ENCODE measurements at regions not wholly inside any gene's neighbourhood (a gene's known extent, or its start where the extent isn't known, plus 50 kb on each side); places are given as distances from the start of the nearest gene placed in this dataset.

- Mint-ChIP-seq H3K36me3 (no peaks in the 10 kb centered on the region), H3K27ac (no peak overlapping the region), H3K4me3 (no peak overlapping the region), H3K4me1 (peaks cover 56% of the 10 kb centered on the region), H3K9me3 (peaks cover 3% of the 10 kb centered on the region), H3K27me3 (ENCODE audit: low read depth) (peaks cover 28% of the 10 kb centered on the region)
- TF ChIP-seq CTCF (IDR thresholded peaks at IDR 0.05; ENCODE audit: unreplicated experiment): no peak
- DNase-seq (ENCODE audit: low spot score in 2 of 2, unreplicated experiment in 2 of 2): no peak
Observed at GRCh38 chr3:72308641-72309040, 523.7 kb upstream of the PROK2 start.

- Mint-ChIP-seq H3K4me3 (no peak overlapping the region), H3K4me1 (peaks cover 57% of the 10 kb centered on the region), H3K27ac (peak overlapping the region; percentile 93)
Observed at GRCh38 chr3:72307438-72308115, 522.6 kb upstream of the PROK2 start.

GRCh38 chr3:72306800-72307341 lies 521.9 kb upstream of the PROK2 start:
- no peak for TF ChIP-seq CTCF (IDR thresholded peaks at IDR 0.05; ENCODE audit: unreplicated experiment)
- Mint-ChIP-seq H3K4me3 (no peak overlapping the region), H3K4me1 (peaks cover 57% of the 10 kb centered on the region), H3K27ac (peak overlapping the region; percentile 93), H3K9me3 (no peaks in the 10 kb centered on the region), H3K27me3 (ENCODE audit: low read depth) (peaks cover 30% of the 10 kb centered on the region), H3K36me3 (no peaks in the 10 kb centered on the region)
- DNase-seq (ENCODE audit: low spot score in 2 of 2, unreplicated experiment in 2 of 2): peak; percentile 70 to 82

More at GRCh38 chr3:72307438-72308115, 522.6 kb upstream of the PROK2 start:
- DNase-seq (ENCODE audit: low spot score in 2 of 2, unreplicated experiment in 2 of 2): no peak
- Mint-ChIP-seq H3K27me3 (ENCODE audit: low read depth) (peaks cover 30% of the 10 kb centered on the region), H3K36me3 (no peaks in the 10 kb centered on the region), H3K9me3 (no peaks in the 10 kb centered on the region)
- no peak for TF ChIP-seq CTCF (IDR thresholded peaks at IDR 0.05; ENCODE audit: unreplicated experiment)

- Mint-ChIP-seq H3K4me3 (no peak overlapping the region), H3K36me3 (no peaks in the 10 kb centered on the region), H3K27me3 (ENCODE audit: low read depth) (peaks cover 21% of the 10 kb centered on the region), H3K4me1 (peaks cover 53% of the 10 kb centered on the region), H3K27ac (peak overlapping the region; percentile 39), H3K9me3 (no peaks in the 10 kb centered on the region)
- no peak for DNase-seq (ENCODE audit: low spot score in 2 of 2, unreplicated experiment in 2 of 2)
- TF ChIP-seq CTCF (IDR thresholded peaks at IDR 0.05; ENCODE audit: unreplicated experiment): no peak
Observed at GRCh38 chr3:72303926-72304325, 519.0 kb upstream of the PROK2 start.

GRCh38 chr3:72301779-72302178 lies 516.8 kb upstream of the PROK2 start:
- Mint-ChIP-seq H3K36me3 (no peaks in the 10 kb centered on the region), H3K4me1 (peaks cover 53% of the 10 kb centered on the region), H3K27ac (no peak overlapping the region), H3K4me3 (no peak overlapping the region), H3K9me3 (no peaks in the 10 kb centered on the region), H3K27me3 (ENCODE audit: low read depth) (peaks cover 21% of the 10 kb centered on the region)
- TF ChIP-seq CTCF (IDR thresholded peaks at IDR 0.05; ENCODE audit: unreplicated experiment): no peak
- DNase-seq (ENCODE audit: low spot score in 2 of 2, unreplicated experiment in 2 of 2): no peak
